HepG2 (cell line): ENCODE measurements at regions not wholly inside any gene's neighbourhood (a gene's known extent, or its start where the extent isn't known, plus 50 kb on each side); places are given as distances from the start of the nearest gene placed in this dataset.

Source experiments
- ATAC-seq: fragments of 200-7000 bp; cut with Tn5 transposase; 3 replicates; pipeline ENCODE4 v1.9.1; 2020; ENCODE audit warnings: mild to moderate bottlenecking, moderate library complexity
- BruUV-seq: library from RNA; stranded (reverse); fragments of 400-500 nt; replicated peaks from 2 replicates; lab custom pipeline; 2021; lab: Mats Ljungman, UMichigan
- CTCF ChIA-PET: fragments of 300-600 bp; formaldehyde crosslinking; extraction: SDS; loops from one replicate; lab custom pipeline; 2021; ENCODE audit warnings: low total read pairs, inconsistent platforms, low intra/inter-chr PET ratio; lab: Yijun Ruan, JAX
- POLR2A ChIA-PET: fragments of 350-600 bp; sonication (Branson Sonifier 250); formaldehyde crosslinking; loops from one replicate; lab custom pipeline; 2020; ENCODE audit warnings: antibody characterized with exemption, inconsistent platforms; lab: Yijun Ruan, JAX
- DNase-seq: peaks from one replicate; pipeline ENCODE4 v3.0.0-alpha.2; 2015; ENCODE audit warnings: low spot score
- FAIRE-seq: peaks from 3 replicates; lab custom pipeline; 2011; peaks lifted over from hg19 to GRCh38; lab: Jason Lieb, UNC
- H2AFZ ChIP-seq: one replicate; pipeline ENCODE4 v1.6.1; 2011; ENCODE audit warnings: low read length, inconsistent platforms
- H3K27ac ChIP-seq: fragments of 300-600 bp; 3 replicates; pipeline ENCODE4 v1.8.0; 2011; ENCODE audit warnings: mixed run types, mild to moderate bottlenecking, mixed read lengths, low read length, inconsistent platforms; ENCODE audit not compliant: insufficient read depth; ENCODE audit errors: extremely low read length
- H3K27me3 ChIP-seq, 2 experiments: fragments of 200-600 bp in 1 of 2; 2 replicates in 1 of 2; 3 replicates in 1 of 2; pipeline versions ENCODE4 v1.6.0 to v1.8.0; 2011; ENCODE audit warnings: low read length in 2 of 2, mild to moderate bottlenecking in 2 of 2, moderate library complexity in 2 of 2, inconsistent platforms in 1 of 2; ENCODE audit not compliant: insufficient read depth in 2 of 2, control insufficient read depth in 1 of 2
- H3K36me3 ChIP-seq, 2 experiments: fragments of 200-600 bp in 1 of 2; replicated peaks in 1 of 2; 2 replicates in 1 of 2; 3 replicates in 1 of 2; pipeline versions ENCODE4 v1.5.1 to v1.8.0; 2011; ENCODE audit warnings: low read length in 2 of 2, inconsistent platforms in 1 of 2; ENCODE audit not compliant: insufficient read depth in 2 of 2, control insufficient read depth in 1 of 2
- H3K4me1 ChIP-seq: 2 replicates; pipeline ENCODE4 v1.5.1; 2012; ENCODE audit warnings: low read length, inconsistent platforms; ENCODE audit not compliant: insufficient read depth
- H3K4me2 ChIP-seq: 2 replicates; pipeline ENCODE4 v1.6.0; 2011; ENCODE audit warnings: low read depth, low read length, inconsistent platforms
- H3K4me3 ChIP-seq, 3 experiments: fragments of 200-600 bp in 1 of 3; sonication (generic), shearing (Covaris generic) in 1 of 3; replicated peaks in 1 of 3; 2 replicates each; pipeline ENCODE4 v1.5.1; 2011 to 2016; ENCODE audit warnings: low read length in 3 of 3, inconsistent platforms in 2 of 3, low read depth in 2 of 3, mild to moderate bottlenecking in 2 of 3, control low read depth in 1 of 3, mixed read lengths in 1 of 3; ENCODE audit not compliant: insufficient read depth in 1 of 3
- H3K79me2 ChIP-seq: one replicate; pipeline ENCODE4 v1.6.1; 2011; ENCODE audit warnings: low read length, inconsistent platforms; ENCODE audit not compliant: insufficient read depth
- H3K9ac ChIP-seq: 2 replicates; pipeline ENCODE4 v1.6.0; 2011; ENCODE audit warnings: mild to moderate bottlenecking, low read depth, low read length, inconsistent platforms; ENCODE audit not compliant: insufficient read depth
- H3K9me3 ChIP-seq: 2 replicates; pipeline ENCODE4 v1.5.1; 2012; ENCODE audit warnings: mild to moderate bottlenecking, low read length
- H4K20me1 ChIP-seq: 2 replicates; pipeline ENCODE4 v1.6.0; 2011; ENCODE audit warnings: inconsistent platforms, mild to moderate bottlenecking, low read length, moderate library complexity; ENCODE audit not compliant: insufficient read depth
- KAT8 ChIP-seq: IDR thresholded peaks from 2 replicates; pipeline ENCODE4 v1.6.1; 2016; ENCODE audit warnings: missing genetic modification reagents, missing compliant biosample characterization
- KLF12 ChIP-seq: sonication (generic); formaldehyde crosslinking; IDR thresholded peaks from 2 replicates; pipeline ENCODE4 v1.4.0; 2020; ENCODE audit warnings: missing genetic modification reagents, borderline replicate concordance
- MEF2D ChIP-seq: sonication (generic); formaldehyde crosslinking; IDR thresholded peaks from 2 replicates; pipeline ENCODE4 v1.5.1; 2020; ENCODE audit warnings: mild to moderate bottlenecking, missing genetic modification reagents
- SAP130 ChIP-seq: IDR thresholded peaks from 2 replicates; pipeline ENCODE4 v1.6.1; 2016; ENCODE audit warnings: low read depth
- ZBTB21 ChIP-seq: sonication (generic); formaldehyde crosslinking; IDR thresholded peaks from 2 replicates; pipeline ENCODE4 v1.4.0; 2020; ENCODE audit warnings: missing genetic modification reagents
- ZKSCAN1 ChIP-seq: fragments of 150-350 bp; IDR thresholded peaks from 2 replicates; pipeline ENCODE4 v1.6.1; 2014; ENCODE audit warnings: low read length
- ZNF431 ChIP-seq: sonication (generic); formaldehyde crosslinking; IDR thresholded peaks from 2 replicates; pipeline ENCODE4 v1.9.0; 2022; ENCODE audit warnings: missing genetic modification reagents, low read depth, mild to moderate bottlenecking, borderline replicate concordance
- ZNF546 ChIP-seq: sonication (generic); formaldehyde crosslinking; conservative IDR thresholded peaks from 2 replicates; pipeline ENCODE4 v1.8.1; 2023; ENCODE audit warnings: mild to moderate bottlenecking, missing genetic modification reagents
- ZSCAN25 ChIP-seq: sonication (generic); formaldehyde crosslinking; IDR thresholded peaks from 2 replicates; pipeline ENCODE4 v1.8.0; 2022; ENCODE audit warnings: mild to moderate bottlenecking, missing genetic modification reagents
- WGBS: methylation state at CpG from one replicate; pipeline ENCODE4 v1.1.6; 2017; ENCODE audit warnings: low lambda C conversion rate; 5-methylcytosine and 5-hydroxymethylcytosine counted together
- in situ Hi-C: cut with HindIII; loops from 2 replicates; pipeline ENCODE4 v1.10.0; 2017; ENCODE audit warnings: low pct_unique_long_range_greater_than_20kb; ENCODE audit not compliant: extremely low pct_ligation_motif_present
- intact Hi-C: fragments of 100-400 bp; cut with micrococcal nuclease; formaldehyde crosslinking; loops from one replicate; pipeline ENCODE4 v1.10.0; 2022; ENCODE audit not compliant: unreplicated experiment
- TF ChIP-seq, protein P1 (sequence below): sonication (generic); formaldehyde crosslinking; IDR thresholded peaks from 2 replicates; pipeline ENCODE4 v1.5.0; 2020; ENCODE audit warnings: mild to moderate bottlenecking, missing genetic modification reagents, borderline replicate concordance
- TF ChIP-seq, protein P2 (sequence below): sonication (generic); formaldehyde crosslinking; IDR thresholded peaks from 2 replicates; pipeline ENCODE4 v1.4.0; 2020; ENCODE audit warnings: missing genetic modification reagents, mild to moderate bottlenecking, borderline replicate concordance
- TF ChIP-seq, protein P3 (sequence below): sonication (generic); formaldehyde crosslinking; IDR thresholded peaks from 2 replicates; pipeline ENCODE4 v1.5.1; 2020; ENCODE audit warnings: mild to moderate bottlenecking, missing genetic modification reagents, moderate library complexity
- TF ChIP-seq, protein P4 (sequence below): sonication (generic); formaldehyde crosslinking; IDR thresholded peaks from 2 replicates; pipeline ENCODE4 v1.8.1; 2023; ENCODE audit warnings: missing genetic modification reagents, mild to moderate bottlenecking, borderline replicate concordance

DNA sequence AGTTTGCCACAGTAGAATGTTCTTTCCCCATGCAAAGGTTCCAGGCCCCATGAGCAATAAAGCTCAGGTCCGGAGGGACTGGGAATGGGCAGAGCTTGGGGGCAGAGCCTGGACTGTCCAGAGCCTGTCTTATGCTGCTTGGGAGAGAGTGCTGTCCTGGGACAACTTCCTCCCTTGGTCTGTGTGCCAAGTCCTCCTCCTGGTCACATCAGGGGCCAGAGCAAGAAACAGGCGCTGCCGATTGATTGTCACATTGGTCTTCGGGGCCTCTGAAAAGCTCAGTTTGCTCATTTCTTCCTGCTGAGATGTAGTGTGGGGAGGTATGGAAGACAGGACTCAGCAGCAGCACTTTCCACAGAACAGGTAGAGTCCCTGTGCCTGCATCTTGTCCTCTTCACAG is 54.0 kb upstream of the FCN1 start (continued):
- TF ChIP-seq, protein P1, sequence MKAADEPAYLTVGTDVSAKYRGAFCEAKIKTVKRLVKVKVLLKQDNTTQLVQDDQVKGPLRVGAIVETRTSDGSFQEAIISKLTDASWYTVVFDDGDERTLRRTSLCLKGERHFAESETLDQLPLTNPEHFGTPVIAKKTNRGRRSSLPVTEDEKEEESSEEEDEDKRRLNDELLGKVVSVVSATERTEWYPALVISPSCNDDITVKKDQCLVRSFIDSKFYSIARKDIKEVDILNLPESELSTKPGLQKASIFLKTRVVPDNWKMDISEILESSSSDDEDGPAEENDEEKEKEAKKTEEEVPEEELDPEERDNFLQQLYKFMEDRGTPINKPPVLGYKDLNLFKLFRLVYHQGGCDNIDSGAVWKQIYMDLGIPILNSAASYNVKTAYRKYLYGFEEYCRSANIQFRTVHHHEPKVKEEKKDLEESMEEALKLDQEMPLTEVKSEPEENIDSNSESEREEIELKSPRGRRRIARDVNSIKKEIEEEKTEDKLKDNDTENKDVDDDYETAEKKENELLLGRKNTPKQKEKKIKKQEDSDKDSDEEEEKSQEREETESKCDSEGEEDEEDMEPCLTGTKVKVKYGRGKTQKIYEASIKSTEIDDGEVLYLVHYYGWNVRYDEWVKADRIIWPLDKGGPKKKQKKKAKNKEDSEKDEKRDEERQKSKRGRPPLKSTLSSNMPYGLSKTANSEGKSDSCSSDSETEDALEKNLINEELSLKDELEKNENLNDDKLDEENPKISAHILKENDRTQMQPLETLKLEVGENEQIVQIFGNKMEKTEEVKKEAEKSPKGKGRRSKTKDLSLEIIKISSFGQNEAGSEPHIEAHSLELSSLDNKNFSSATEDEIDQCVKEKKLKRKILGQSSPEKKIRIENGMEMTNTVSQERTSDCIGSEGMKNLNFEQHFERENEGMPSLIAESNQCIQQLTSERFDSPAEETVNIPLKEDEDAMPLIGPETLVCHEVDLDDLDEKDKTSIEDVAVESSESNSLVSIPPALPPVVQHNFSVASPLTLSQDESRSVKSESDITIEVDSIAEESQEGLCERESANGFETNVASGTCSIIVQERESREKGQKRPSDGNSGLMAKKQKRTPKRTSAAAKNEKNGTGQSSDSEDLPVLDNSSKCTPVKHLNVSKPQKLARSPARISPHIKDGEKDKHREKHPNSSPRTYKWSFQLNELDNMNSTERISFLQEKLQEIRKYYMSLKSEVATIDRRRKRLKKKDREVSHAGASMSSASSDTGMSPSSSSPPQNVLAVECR: no peak
- TF ChIP-seq ZKSCAN1: no peak

DNA sequence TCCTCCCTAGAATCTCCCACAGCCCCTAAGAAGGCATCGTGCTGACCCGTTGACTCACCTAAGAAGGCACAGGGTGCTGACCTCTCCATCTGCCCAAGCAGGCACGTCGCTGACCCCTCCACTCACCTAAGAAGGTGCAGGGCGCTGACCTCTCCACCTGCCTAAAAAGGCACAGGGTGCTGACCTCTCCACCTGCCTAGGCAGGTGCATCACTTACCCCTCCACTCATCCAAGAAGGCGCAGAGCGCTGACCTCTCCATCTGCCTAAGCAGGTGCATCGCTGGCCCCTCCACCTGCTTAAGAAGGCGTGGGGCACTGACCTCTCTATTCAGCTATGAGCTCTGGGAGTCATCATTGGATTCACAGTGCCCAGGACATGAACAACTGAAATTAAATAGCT is 54.4 kb upstream of the FCN1 start:
- no peak for FAIRE-seq
- Histone ChIP-seq H3K27me3 (peaks cover 2 to 37% of the 10 kb centered on the region in 2 experiments; a peak in 4 of 5 replicates), H3K4me1 (no peaks in the 10 kb centered on the region), H3K79me2 (no peaks in the 10 kb centered on the region), H2AFZ (no peak overlapping the region), H3K36me3 (no peaks in the 10 kb centered on the region), H3K9ac (no peak overlapping the region), H3K9me3 (no peaks in the 10 kb centered on the region), H3K27ac (no peak overlapping the region), H3K4me3 (no peak overlapping the region), H4K20me1 (peaks cover 3% of the 10 kb centered on the region; the same call in 1 of the 2 replicates), H3K4me2 (no peak overlapping the region)
- POLR2A ChIA-PET: no interaction called here
- BruUV-seq: no TSS peak
- CTCF ChIA-PET: no interaction called here
- 0% methylated on average over 5 of the region's 9 CpGs for whole genome bisulfite sequencing
- ATAC-seq: no peak
- DNase-seq: no peak
- intact Hi-C loops: no loop called here
- in situ Hi-C loops: no loop called here
- no peak for TF ChIP-seq KLF12 (CRISPR knock-in tag)
- TF ChIP-seq ZNF431 (CRISPR knock-in tag): no peak
- TF ChIP-seq ZSCAN25 (CRISPR knock-in tag): no peak
- TF ChIP-seq, protein P2, sequence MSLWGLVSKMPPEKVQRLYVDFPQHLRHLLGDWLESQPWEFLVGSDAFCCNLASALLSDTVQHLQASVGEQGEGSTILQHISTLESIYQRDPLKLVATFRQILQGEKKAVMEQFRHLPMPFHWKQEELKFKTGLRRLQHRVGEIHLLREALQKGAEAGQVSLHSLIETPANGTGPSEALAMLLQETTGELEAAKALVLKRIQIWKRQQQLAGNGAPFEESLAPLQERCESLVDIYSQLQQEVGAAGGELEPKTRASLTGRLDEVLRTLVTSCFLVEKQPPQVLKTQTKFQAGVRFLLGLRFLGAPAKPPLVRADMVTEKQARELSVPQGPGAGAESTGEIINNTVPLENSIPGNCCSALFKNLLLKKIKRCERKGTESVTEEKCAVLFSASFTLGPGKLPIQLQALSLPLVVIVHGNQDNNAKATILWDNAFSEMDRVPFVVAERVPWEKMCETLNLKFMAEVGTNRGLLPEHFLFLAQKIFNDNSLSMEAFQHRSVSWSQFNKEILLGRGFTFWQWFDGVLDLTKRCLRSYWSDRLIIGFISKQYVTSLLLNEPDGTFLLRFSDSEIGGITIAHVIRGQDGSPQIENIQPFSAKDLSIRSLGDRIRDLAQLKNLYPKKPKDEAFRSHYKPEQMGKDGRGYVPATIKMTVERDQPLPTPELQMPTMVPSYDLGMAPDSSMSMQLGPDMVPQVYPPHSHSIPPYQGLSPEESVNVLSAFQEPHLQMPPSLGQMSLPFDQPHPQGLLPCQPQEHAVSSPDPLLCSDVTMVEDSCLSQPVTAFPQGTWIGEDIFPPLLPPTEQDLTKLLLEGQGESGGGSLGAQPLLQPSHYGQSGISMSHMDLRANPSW: no peak
- no peak for TF ChIP-seq ZBTB21 (CRISPR knock-in tag)
- no peak for TF ChIP-seq SAP130 (CRISPR knock-in tag)
- TF ChIP-seq, protein P3, sequence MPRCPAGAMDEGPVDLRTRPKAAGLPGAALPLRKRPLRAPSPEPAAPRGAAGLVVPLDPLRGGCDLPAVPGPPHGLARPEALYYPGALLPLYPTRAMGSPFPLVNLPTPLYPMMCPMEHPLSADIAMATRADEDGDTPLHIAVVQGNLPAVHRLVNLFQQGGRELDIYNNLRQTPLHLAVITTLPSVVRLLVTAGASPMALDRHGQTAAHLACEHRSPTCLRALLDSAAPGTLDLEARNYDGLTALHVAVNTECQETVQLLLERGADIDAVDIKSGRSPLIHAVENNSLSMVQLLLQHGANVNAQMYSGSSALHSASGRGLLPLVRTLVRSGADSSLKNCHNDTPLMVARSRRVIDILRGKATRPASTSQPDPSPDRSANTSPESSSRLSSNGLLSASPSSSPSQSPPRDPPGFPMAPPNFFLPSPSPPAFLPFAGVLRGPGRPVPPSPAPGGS (CRISPR knock-in tag): no peak
- TF ChIP-seq, protein P4, sequence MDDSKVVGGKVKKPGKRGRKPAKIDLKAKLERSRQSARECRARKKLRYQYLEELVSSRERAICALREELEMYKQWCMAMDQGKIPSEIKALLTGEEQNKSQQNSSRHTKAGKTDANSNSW: no peak
- no peak for TF ChIP-seq ZNF546
- TF ChIP-seq MEF2D (CRISPR knock-in tag): no peak
- TF ChIP-seq KAT8 (CRISPR knock-in tag): no peak
